ENCODE measurements at regions not wholly inside any gene's neighbourhood (a gene's known extent, or its start where the extent isn't known, plus 50 kb on each side); places are given as distances from the start of the nearest gene placed in this dataset.
"Not testable (repeated sequence)": the region's sequence is repeated elsewhere in the genome, so short reads cannot be mapped to it uniquely, and the experiment has no call there.

GRCh38 chr13:28574617-28575142 lies 79.8 kb upstream of the FLT1 start:
- peak in 1 of 3 experiments; percentile 4 for DNase-seq (ENCODE audit: low read depth in 2 of 3, low spot score in 2 of 3)

- no peak for DNase-seq (ENCODE audit: low read depth in 2 of 3, low spot score in 2 of 3)
Measured at GRCh38 chr13:28573595-28574373, 78.9 kb upstream of the FLT1 start.

- DNase-seq (ENCODE audit: low read depth in 2 of 3, low spot score in 2 of 3), result no peak
Measured at GRCh38 chr13:28572871-28573270, 77.9 kb upstream of the FLT1 start.

- not testable (repeated sequence) for DNase-seq (ENCODE audit: low read depth in 2 of 3, low spot score in 2 of 3)
Measured at GRCh38 chr13:28570356-28570755, 75.4 kb upstream of the FLT1 start.

- no peak for DNase-seq (ENCODE audit: low read depth in 2 of 3, low spot score in 2 of 3)
Measured at GRCh38 chr13:28569886-28570285, 75.0 kb upstream of the FLT1 start.

- no peak for DNase-seq (ENCODE audit: low read depth in 2 of 3, low spot score in 2 of 3)
Measured at GRCh38 chr13:28568286-28568685, 73.4 kb upstream of the FLT1 start.

- no peak for DNase-seq (ENCODE audit: low read depth in 2 of 3, low spot score in 2 of 3)
Measured at GRCh38 chr13:28566891-28567290, 72.0 kb upstream of the FLT1 start.

- no peak for DNase-seq (ENCODE audit: low read depth in 2 of 3, low spot score in 2 of 3)
Measured at GRCh38 chr13:28566283-28566682, 71.4 kb upstream of the FLT1 start.

GRCh38 chr13:28564030-28564429 lies 69.1 kb upstream of the FLT1 start:
- DNase-seq (ENCODE audit: low read depth in 2 of 3, low spot score in 2 of 3), result no peak

GRCh38 chr13:28563609-28564008 lies 68.7 kb upstream of the FLT1 start:
- DNase-seq (ENCODE audit: low read depth in 2 of 3, low spot score in 2 of 3), result no peak

- no peak for DNase-seq (ENCODE audit: low read depth in 2 of 3, low spot score in 2 of 3)
Measured at GRCh38 chr13:28560612-28561011, 65.7 kb upstream of the FLT1 start.

- no peak for DNase-seq (ENCODE audit: low read depth in 2 of 3, low spot score in 2 of 3)
Measured at GRCh38 chr13:28559636-28560259, 64.8 kb upstream of the FLT1 start.

GRCh38 chr13:28558567-28558966 lies 63.6 kb upstream of the FLT1 start:
- DNase-seq (ENCODE audit: low read depth in 2 of 3, low spot score in 2 of 3), result no peak

GRCh38 chr13:28557725-28558520 lies 63.0 kb upstream of the FLT1 start:
- DNase-seq (ENCODE audit: low read depth in 2 of 3, low spot score in 2 of 3), result no peak

- no peak for DNase-seq (ENCODE audit: low read depth in 2 of 3, low spot score in 2 of 3)
Measured at GRCh38 chr13:28555096-28555495, 60.2 kb upstream of the FLT1 start.

GRCh38 chr13:28553971-28554370 lies 59.0 kb upstream of the FLT1 start:
- DNase-seq (ENCODE audit: low read depth in 2 of 3, low spot score in 2 of 3), result no peak

GRCh38 chr13:28552288-28552687 lies 57.4 kb upstream of the FLT1 start:
- no peak for DNase-seq (ENCODE audit: low read depth in 2 of 3, low spot score in 2 of 3)

GRCh38 chr13:28551498-28551895 lies 56.6 kb upstream of the FLT1 start:
- no peak for DNase-seq (ENCODE audit: low read depth in 2 of 3, low spot score in 2 of 3)

- DNase-seq (ENCODE audit: low read depth in 2 of 3, low spot score in 2 of 3), result no peak
Measured at GRCh38 chr13:28550721-28551497, 56.0 kb upstream of the FLT1 start.

- no peak for DNase-seq (ENCODE audit: low read depth in 2 of 3, low spot score in 2 of 3)
Measured at GRCh38 chr13:28550091-28550490, 55.2 kb upstream of the FLT1 start.

GRCh38 chr13:28548872-28549271 lies 53.9 kb upstream of the FLT1 start:
- DNase-seq (ENCODE audit: low read depth in 2 of 3, low spot score in 2 of 3), result no peak

Measured in activated CD8-positive, alpha-beta memory T cell treated with anti-CD3 and anti-CD28 coated beads for 48 hours (primary cell).